WTC11 (cell line): ENCODE measurements at regions not wholly inside any gene's neighbourhood (a gene's known extent, or its start where the extent isn't known, plus 50 kb on each side); places are given as distances from the start of the nearest gene placed in this dataset.

Experiments used
- ATAC-seq: fragments of 200-7000 bp; cut with Tn5 transposase; 2 replicates; pipeline ENCODE4 v1.10.0; 2021; ENCODE audit warnings: mild to moderate bottlenecking, moderate library complexity
- CTCF ChIA-PET: fragments of 300-600 bp; sonication (Branson Sonifier 250); formaldehyde crosslinking; loops from one replicate; lab custom pipeline; 2021; ENCODE audit warnings: antibody characterized with exemption; lab: Charles Lee
- POLR2A ChIA-PET: fragments of 350-600 bp; sonication (Branson Sonifier 250); formaldehyde crosslinking; loops from one replicate; lab custom pipeline; 2021; ENCODE audit warnings: antibody characterized with exemption; lab: Charles Lee
- DNase-seq: peaks from one replicate; pipeline ENCODE4 v3.0.0; 2021; ENCODE audit warnings: low spot score
- H3K27ac Mint-ChIP-seq: 2 replicates; pipeline ENCODE4 v1.8.0; 2021; ENCODE audit warnings: mixed read lengths
- H3K27me3 Mint-ChIP-seq: 2 replicates; pipeline ENCODE4 v1.8.0; 2021; ENCODE audit warnings: low read depth, mild to moderate bottlenecking, moderate library complexity, mixed read lengths
- H3K36me3 Mint-ChIP-seq: 2 replicates; pipeline ENCODE4 v1.8.0; 2021; ENCODE audit warnings: mixed read lengths
- H3K4me1 Mint-ChIP-seq: 2 replicates; pipeline ENCODE4 v1.8.0; 2022; ENCODE audit warnings: mixed read lengths
- H3K4me3 Mint-ChIP-seq: 2 replicates; pipeline ENCODE4 v1.8.0; 2021; ENCODE audit warnings: mild to moderate bottlenecking, moderate library complexity, mixed read lengths
- H3K9me3 Mint-ChIP-seq: 2 replicates; pipeline ENCODE4 v1.8.0; 2021; ENCODE audit warnings: mixed read lengths
- ARID4B ChIP-seq: sonication (generic); formaldehyde crosslinking; IDR thresholded peaks from 2 replicates; pipeline ENCODE4 v1.8.0; 2023; ENCODE audit warnings: missing genetic modification reagents, mild to moderate bottlenecking, borderline replicate concordance
- ATF6 ChIP-seq: sonication (generic); formaldehyde crosslinking; IDR thresholded peaks from 2 replicates; pipeline ENCODE4 v1.8.1; 2023; ENCODE audit warnings: mild to moderate bottlenecking, missing genetic modification reagents
- E2F1 ChIP-seq: sonication (generic); formaldehyde crosslinking; IDR thresholded peaks from 2 replicates; pipeline ENCODE4 v1.8.0; 2022; ENCODE audit warnings: mild to moderate bottlenecking, missing genetic modification reagents
- ELF4 ChIP-seq: sonication (generic); formaldehyde crosslinking; IDR thresholded peaks from 2 replicates; pipeline ENCODE4 v1.8.1; 2022; ENCODE audit warnings: low read depth, mild to moderate bottlenecking, moderate library complexity, missing genetic modification reagents
- FOXJ3 ChIP-seq: sonication (generic); formaldehyde crosslinking; IDR thresholded peaks from 2 replicates; pipeline ENCODE4 v1.9.0; 2021; ENCODE audit warnings: missing genetic modification reagents, mild to moderate bottlenecking, borderline replicate concordance
- HMGXB4 ChIP-seq: sonication (generic); formaldehyde crosslinking; IDR thresholded peaks from 2 replicates; pipeline ENCODE4 v1.8.1; 2023; ENCODE audit warnings: mild to moderate bottlenecking, moderate library complexity, missing genetic modification reagents
- IRF1 ChIP-seq: sonication (generic); formaldehyde crosslinking; IDR thresholded peaks from 2 replicates; pipeline ENCODE4 v1.8.0; 2023; ENCODE audit warnings: missing genetic modification reagents
- KAT7 ChIP-seq: sonication (generic); formaldehyde crosslinking; IDR thresholded peaks from 2 replicates; pipeline ENCODE4 v1.8.1; 2023; ENCODE audit warnings: missing genetic modification reagents, mild to moderate bottlenecking, borderline replicate concordance
- MAX ChIP-seq: sonication (generic); formaldehyde crosslinking; IDR thresholded peaks from 2 replicates; pipeline ENCODE4 v1.8.0; 2022; ENCODE audit warnings: mild to moderate bottlenecking, missing genetic modification reagents
- MXD4 ChIP-seq: fragments of 250-450 bp; sonication (Bioruptor Pico); IDR thresholded peaks from 2 replicates; pipeline ENCODE4 v1.8.0; 2021; ENCODE audit warnings: mild to moderate bottlenecking, moderate library complexity, borderline replicate concordance
- MYBL2 ChIP-seq: sonication (generic); formaldehyde crosslinking; IDR thresholded peaks from 2 replicates; pipeline ENCODE4 v1.8.1; 2023; ENCODE audit warnings: mild to moderate bottlenecking, moderate library complexity, missing genetic modification reagents
- NFE2L1 ChIP-seq: sonication (generic); formaldehyde crosslinking; IDR thresholded peaks from 2 replicates; pipeline ENCODE4 v1.8.1; 2023; ENCODE audit warnings: missing genetic modification reagents
- RORB ChIP-seq: fragments of 250-450 bp; sonication (Bioruptor Pico); IDR thresholded peaks from 2 replicates; pipeline ENCODE4 v1.9.0; 2021; ENCODE audit warnings: mild to moderate bottlenecking
- SMAD3 ChIP-seq: sonication (generic); formaldehyde crosslinking; IDR thresholded peaks from 2 replicates; pipeline ENCODE4 v1.8.0; 2022; ENCODE audit warnings: missing genetic modification reagents, mild to moderate bottlenecking, borderline replicate concordance
- SMAD4 ChIP-seq: sonication (generic); formaldehyde crosslinking; IDR thresholded peaks from 2 replicates; pipeline ENCODE4 v1.8.0; 2022; ENCODE audit warnings: mild to moderate bottlenecking, missing genetic modification reagents
- TCF7 ChIP-seq: sonication (generic); formaldehyde crosslinking; IDR thresholded peaks from 2 replicates; pipeline ENCODE4 v1.8.0; 2022; ENCODE audit warnings: mild to moderate bottlenecking, low read depth, missing genetic modification reagents, moderate library complexity
- TP53 ChIP-seq: sonication (generic); formaldehyde crosslinking; IDR thresholded peaks from 2 replicates; pipeline ENCODE4 v1.8.1; 2023; ENCODE audit warnings: mild to moderate bottlenecking, missing genetic modification reagents
- ZMAT4 ChIP-seq: fragments of 250-450 bp; sonication (Bioruptor Pico); IDR thresholded peaks from 2 replicates; pipeline ENCODE4 v1.9.0; 2021; ENCODE audit warnings: mild to moderate bottlenecking
- ZNF121 ChIP-seq: sonication (generic); formaldehyde crosslinking; IDR thresholded peaks from 2 replicates; pipeline ENCODE4 v1.8.0; 2023; ENCODE audit warnings: missing genetic modification reagents
- ZNF416 ChIP-seq: fragments of 250-450 bp; sonication (Bioruptor Pico); IDR thresholded peaks from 2 replicates; pipeline ENCODE4 v1.9.0; 2021; ENCODE audit warnings: mild to moderate bottlenecking, inconsistent platforms
- ZNF423 ChIP-seq: fragments of 250-450 bp; sonication (Bioruptor Pico); IDR thresholded peaks from 2 replicates; pipeline ENCODE4 v2.1.2; 2022; ENCODE audit warnings: mild to moderate bottlenecking, moderate library complexity
- ZNF671 ChIP-seq: fragments of 250-450 bp; sonication (Bioruptor Pico); IDR thresholded peaks from 2 replicates; pipeline ENCODE4 v1.8.0; 2021; ENCODE audit warnings: mild to moderate bottlenecking

GRCh38 chr3:135629701-135630408 lies 335.7 kb upstream of the PPP2R3A start:
- TF ChIP-seq ZNF121 (no peak), ZNF671 (CRISPR knock-in tag) (no peak), FOXJ3 (no peak), IRF1 (CRISPR knock-in tag) (no peak), MAX (CRISPR knock-in tag) (no peak), E2F1 (no peak)
- Mint-ChIP-seq H3K36me3 (no peaks in the 10 kb centered on the region), H3K9me3 (no peaks in the 10 kb centered on the region), H3K4me1 (peaks cover 9% of the 10 kb centered on the region), H3K27me3 (no peaks in the 10 kb centered on the region), H3K27ac (no peak overlapping the region), H3K4me3 (no peak overlapping the region)
- CTCF ChIA-PET = no interaction called here
- no peak for ATAC-seq
- no peak for DNase-seq
- POLR2A ChIA-PET = no interaction called here

- no peak overlapping the region for H3K27ac Mint-ChIP-seq
- DNase-seq (no peak), ATAC-seq (no peak)
- TF ChIP-seq ZNF423 (CRISPR knock-in tag) (no peak), NFE2L1 (CRISPR knock-in tag) (no peak), SMAD3 (CRISPR knock-in tag) (no peak), TP53 (CRISPR knock-in tag) (no peak), RORB (CRISPR knock-in tag) (no peak), ZNF121 (no peak), SMAD4 (CRISPR knock-in tag) (no peak), KAT7 (CRISPR knock-in tag) (no peak), TCF7 (CRISPR knock-in tag) (no peak), HMGXB4 (CRISPR knock-in tag) (no peak), MXD4 (CRISPR knock-in tag) (no peak), ZNF416 (no peak)
- peaks cover 9% of the 10 kb centered on the region for H3K4me1 Mint-ChIP-seq
- POLR2A ChIA-PET = no interaction called here
- no peaks in the 10 kb centered on the region for H3K27me3 Mint-ChIP-seq
- H3K4me3 Mint-ChIP-seq = no peak overlapping the region
- no peaks in the 10 kb centered on the region for H3K36me3 Mint-ChIP-seq
- H3K9me3 Mint-ChIP-seq = no peaks in the 10 kb centered on the region
- CTCF ChIA-PET = no interaction called here
Observed at GRCh38 chr3:135632556-135633065, 332.9 kb upstream of the PPP2R3A start.

- ChIA-PET CTCF (no interaction called here), POLR2A (no interaction called here)
- H3K4me1 Mint-ChIP-seq = peaks cover 9% of the 10 kb centered on the region
- H3K36me3 Mint-ChIP-seq = no peaks in the 10 kb centered on the region
- H3K9me3 Mint-ChIP-seq = no peaks in the 10 kb centered on the region
- DNase-seq (no peak), ATAC-seq (no peak)
- H3K27me3 Mint-ChIP-seq = no peaks in the 10 kb centered on the region
- no peak overlapping the region for H3K27ac Mint-ChIP-seq
- no peak overlapping the region for H3K4me3 Mint-ChIP-seq
- no peak for TF ChIP-seq ARID4B
- no peak for TF ChIP-seq MXD4 (CRISPR knock-in tag)
- no peak for TF ChIP-seq ZMAT4 (CRISPR knock-in tag)
- TF ChIP-seq MYBL2 (CRISPR knock-in tag) = no peak
- no peak for TF ChIP-seq ZNF423 (CRISPR knock-in tag)
- TF ChIP-seq ZNF416 = no peak
- no peak for TF ChIP-seq FOXJ3
- no peak for TF ChIP-seq ELF4 (CRISPR knock-in tag)
- no peak for TF ChIP-seq ATF6 (CRISPR knock-in tag)
Observed at GRCh38 chr3:135633078-135633477, 332.4 kb upstream of the PPP2R3A start.
